H1 (cell line): ENCODE measurements at regions not wholly inside any gene's neighbourhood (a gene's known extent, or its start where the extent isn't known, plus 50 kb on each side); places are given as distances from the start of the nearest gene placed in this dataset.

Experiments
- CTCF ChIA-PET: fragments of 300-600 bp; sonication (Branson Sonifier 250); formaldehyde crosslinking; loops from one replicate; lab custom pipeline; 2021; ENCODE audit not compliant: partially characterized antibody; lab: Charles Lee
- POLR2A ChIA-PET: fragments of 300-600 bp; sonication (Branson Sonifier 250); formaldehyde crosslinking; loops from one replicate; lab custom pipeline; 2021; ENCODE audit warnings: inconsistent platforms; ENCODE audit not compliant: partially characterized antibody; lab: Charles Lee
- DNase-seq, 2 experiments: peaks; one replicate each; pipeline versions ENCODE4 v3.0.0 to v3.0.0-alpha.2; 2010 to 2022; ENCODE audit warnings: low spot score in 2 of 2, low read depth in 1 of 2, mixed read lengths in 1 of 2
- FAIRE-seq: peaks from 2 replicates; lab custom pipeline; 2011; peaks lifted over from hg19 to GRCh38; lab: Jason Lieb, UNC
- H2AFZ ChIP-seq: 2 replicates; pipeline ENCODE4 v1.8.1; 2012; ENCODE audit warnings: low read length, inconsistent platforms
- H2AK5ac ChIP-seq: 2 replicates; pipeline ENCODE4 v1.6.1; 2013; ENCODE audit warnings: low read depth, low read length
- H2BK120ac ChIP-seq: replicated peaks from 2 replicates; pipeline ENCODE3; 2013; ENCODE audit warnings: low read depth, low read length, inconsistent platforms
- H2BK12ac ChIP-seq: 2 replicates; pipeline ENCODE4 v1.6.1; 2013; ENCODE audit warnings: low read depth, low read length
- H2BK15ac ChIP-seq: 2 replicates; pipeline ENCODE4 v1.6.1; 2013; ENCODE audit warnings: low read length
- H2BK20ac ChIP-seq: 2 replicates; pipeline ENCODE4 v1.6.1; 2013; ENCODE audit warnings: low read length
- H2BK5ac ChIP-seq: 2 replicates; pipeline ENCODE4 v1.6.1; 2013; ENCODE audit warnings: low read depth, low read length
- H3K14ac ChIP-seq: 2 replicates; pipeline ENCODE4 v1.6.1; 2013; ENCODE audit warnings: inconsistent platforms; ENCODE audit not compliant: insufficient read length
- H3K18ac ChIP-seq: 2 replicates; pipeline ENCODE4 v1.6.1; 2013; ENCODE audit warnings: low read length; ENCODE audit errors: extremely low read depth
- H3K23ac ChIP-seq: 2 replicates; pipeline ENCODE4 v1.6.1; 2013; ENCODE audit warnings: inconsistent platforms; ENCODE audit not compliant: insufficient read length
- H3K23me2 ChIP-seq: 2 replicates; pipeline ENCODE4 v1.6.1; 2013; ENCODE audit warnings: low read depth, low read length
- H3K27ac ChIP-seq: 2 replicates; pipeline ENCODE4 v1.6.1; 2011; ENCODE audit warnings: low read depth, low read length, inconsistent platforms
- H3K27me3 ChIP-seq, 4 experiments: replicated peaks in 1 of 4; 1 replicate in 1 of 4; 2 replicates in 3 of 4; pipeline versions ENCODE4 v1.6.1 to v1.8.1; 2011 to 2013; ENCODE audit warnings: low read length in 3 of 4, mild to moderate bottlenecking in 3 of 4, inconsistent platforms in 2 of 4, mixed read lengths in 2 of 4, moderate library complexity in 1 of 4; ENCODE audit not compliant: control insufficient read depth in 3 of 4, insufficient read depth in 3 of 4; ENCODE audit errors: extremely low read depth in 1 of 4
- H3K36me3 ChIP-seq, 4 experiments: 2 replicates each; pipeline versions ENCODE4 v1.6.1 to v1.8.1; 2011 to 2013; ENCODE audit warnings: mild to moderate bottlenecking in 4 of 4, low read length in 3 of 4, moderate library complexity in 2 of 4, control low read depth in 1 of 4, inconsistent platforms in 1 of 4; ENCODE audit not compliant: insufficient read depth in 4 of 4, control insufficient read depth in 2 of 4
- H3K4ac ChIP-seq: replicated peaks from 2 replicates; pipeline ENCODE3; 2013; ENCODE audit warnings: low read length, low read depth, mixed read lengths, inconsistent platforms; ENCODE audit not compliant: insufficient read length
- H3K4me1 ChIP-seq, 4 experiments: replicated peaks in 1 of 4; 1 replicate in 1 of 4; 2 replicates in 3 of 4; pipeline versions ENCODE4 v1.6.1 to v1.8.1; 2011 to 2013; ENCODE audit warnings: low read length in 3 of 4, inconsistent platforms in 2 of 4, mixed read lengths in 1 of 4; ENCODE audit not compliant: insufficient read depth in 4 of 4, control insufficient read depth in 3 of 4
- H3K4me2 ChIP-seq, 2 experiments: 2 replicates each; pipeline versions ENCODE4 v1.6.1 to v1.8.1; 2011 to 2013; ENCODE audit warnings: low read depth in 2 of 2, low read length in 2 of 2, control low read depth in 1 of 2, inconsistent platforms in 1 of 2, mild to moderate bottlenecking in 1 of 2; ENCODE audit not compliant: insufficient read depth in 1 of 2
- H3K4me3 ChIP-seq, 4 experiments: fragments of 200-600, 300-600 bp in 1 of 4; sonication (generic), shearing (Covaris generic), sonication (Bioruptor Twin) in 1 of 4; 2 replicates each; pipeline versions ENCODE4 v1.5.1 to v1.8.1; 2011 to 2016; ENCODE audit warnings: low read length in 4 of 4, low read depth in 3 of 4, control low read depth in 2 of 4, inconsistent platforms in 2 of 4, mild to moderate bottlenecking in 2 of 4, mixed read lengths in 1 of 4, moderate library complexity in 1 of 4; ENCODE audit not compliant: insufficient read depth in 2 of 4; ENCODE audit errors: extremely low read depth in 1 of 4
- H3K56ac ChIP-seq: replicated peaks from 2 replicates; pipeline ENCODE3; 2013; ENCODE audit warnings: low read depth, mild to moderate bottlenecking, mixed read lengths, low read length, inconsistent platforms; ENCODE audit not compliant: insufficient read length
- H3K79me1 ChIP-seq: 2 replicates; pipeline ENCODE4 v1.6.1; 2013; ENCODE audit warnings: low read depth, low read length, control low read depth
- H3K79me2 ChIP-seq, 2 experiments: 2 replicates each; pipeline versions ENCODE4 v1.6.1 to v1.8.1; 2012 to 2013; ENCODE audit warnings: low read length in 2 of 2, mild to moderate bottlenecking in 2 of 2, inconsistent platforms in 1 of 2; ENCODE audit not compliant: insufficient read depth in 2 of 2, control insufficient read depth in 1 of 2
- H3K9ac ChIP-seq, 4 experiments: replicated peaks in 1 of 4; 1 replicate in 1 of 4; 2 replicates in 3 of 4; pipeline versions ENCODE4 v1.6.1 to v1.8.1; 2011 to 2013; ENCODE audit warnings: low read depth in 3 of 4, low read length in 3 of 4, control low read depth in 2 of 4, mild to moderate bottlenecking in 2 of 4, moderate library complexity in 2 of 4, inconsistent platforms in 1 of 4; ENCODE audit errors: extremely low read depth in 1 of 4
- H3K9me3 ChIP-seq, 2 experiments: 2 replicates each; pipeline versions ENCODE4 v1.6.1 to v1.8.1; 2012 to 2013; ENCODE audit warnings: mild to moderate bottlenecking in 2 of 2, moderate library complexity in 2 of 2, control low read depth in 1 of 2, inconsistent platforms in 1 of 2, low read depth in 1 of 2, low read length in 1 of 2, mixed read lengths in 1 of 2; ENCODE audit not compliant: insufficient read depth in 2 of 2
- H4K20me1 ChIP-seq, 2 experiments: replicated peaks in 1 of 2; 2 replicates each; pipeline versions ENCODE3 to v1.8.1; 2011 to 2013; ENCODE audit warnings: inconsistent platforms in 2 of 2, low read length in 2 of 2, mild to moderate bottlenecking in 1 of 2; ENCODE audit not compliant: insufficient read depth in 2 of 2, control insufficient read depth in 1 of 2
- H4K5ac ChIP-seq: 2 replicates; pipeline ENCODE4 v1.6.1; 2013; ENCODE audit warnings: low read length, low read depth, mixed read lengths, inconsistent platforms; ENCODE audit not compliant: insufficient read length
- H4K8ac ChIP-seq: 2 replicates; pipeline ENCODE4 v1.8.0; 2013; ENCODE audit warnings: mild to moderate bottlenecking, moderate library complexity, low read length, inconsistent platforms; ENCODE audit not compliant: insufficient read depth; ENCODE audit errors: extremely low read depth
- H4K91ac ChIP-seq: replicated peaks from 2 replicates; pipeline ENCODE3; 2013; ENCODE audit warnings: low read length, mixed read lengths, inconsistent platforms; ENCODE audit not compliant: insufficient read length
- BRCA1 ChIP-seq: IDR thresholded peaks from 2 replicates; pipeline ENCODE4 v1.6.1; 2012; ENCODE audit warnings: low read depth, low read length, improper control_type of control experiment
- CREB1 ChIP-seq: IDR thresholded peaks from 2 replicates; pipeline ENCODE4 v1.6.1; 2012; ENCODE audit warnings: inconsistent platforms
- EP300 ChIP-seq, 2 experiments: IDR thresholded peaks; 1 replicate in 1 of 2; 2 replicates in 1 of 2; pipeline ENCODE4 v1.6.1; 2011 to 2012; ENCODE audit warnings: low read depth in 2 of 2, low read length in 2 of 2, mild to moderate bottlenecking in 2 of 2, borderline replicate concordance in 1 of 2, inconsistent platforms in 1 of 2, moderate library complexity in 1 of 2
- FOSL1 ChIP-seq: IDR thresholded peaks from 2 replicates; pipeline ENCODE4 v1.6.1; 2011; ENCODE audit warnings: mild to moderate bottlenecking, low read depth, low read length, moderate library complexity; ENCODE audit not compliant: insufficient read depth
- MAX ChIP-seq: IDR thresholded peaks from 2 replicates; pipeline ENCODE4 v1.6.1; 2012; ENCODE audit warnings: inconsistent platforms
- NANOG ChIP-seq: IDR thresholded peaks from 2 replicates; pipeline ENCODE4 v1.6.1; 2011; ENCODE audit warnings: low read length, low read depth, mild to moderate bottlenecking, inconsistent platforms; ENCODE audit not compliant: insufficient read depth, poor library complexity, severe bottlenecking
- RAD21 ChIP-seq, 2 experiments: IDR thresholded peaks in 1 of 2; conservative IDR thresholded peaks in 1 of 2; 2 replicates each; pipeline ENCODE4 v1.6.1; 2011; ENCODE audit warnings: low read depth in 2 of 2, low read length in 2 of 2, improper control_type of control experiment in 1 of 2, inconsistent platforms in 1 of 2, mild to moderate bottlenecking in 1 of 2, moderate library complexity in 1 of 2
- RFX5 ChIP-seq: IDR thresholded peaks from 2 replicates; pipeline ENCODE4 v1.6.1; 2011; ENCODE audit warnings: low read depth, low read length, improper control_type of control experiment, borderline replicate concordance
- SAP30 ChIP-seq: fragments of 300-600 bp; sonication (generic); IDR thresholded peaks from 2 replicates; pipeline ENCODE4 v1.7.1; 2012; ENCODE audit warnings: low read length, moderate library complexity, mild to moderate bottlenecking, inconsistent platforms; ENCODE audit not compliant: insufficient read depth, insufficient replicate concordance
- TAF7 ChIP-seq: optimal IDR thresholded peaks from 2 replicates; pipeline ENCODE3; 2011; ENCODE audit warnings: low read depth, mild to moderate bottlenecking, inconsistent platforms, low read length, moderate library complexity, borderline replicate concordance
- TCF12 ChIP-seq: IDR thresholded peaks from 2 replicates; pipeline ENCODE4 v1.6.1; 2011; ENCODE audit warnings: low read depth, mild to moderate bottlenecking, low read length
- WGBS, 2 experiments: shearing (Covaris generic) in 1 of 2; methylation state at CpG; one replicate each; pipeline versions ENCODE4 v1.1.6 to v1.1.7; 2013 to 2015; ENCODE audit warnings: low lambda C conversion rate in 2 of 2, mixed read lengths in 2 of 2, inconsistent platforms in 1 of 2, low coverage in 1 of 2, missing lambda C conversion rate in 1 of 2; ENCODE audit not compliant: insufficient replicate concordance in 2 of 2, insufficient coverage in 1 of 2, insufficient read length in 1 of 2; ENCODE audit errors: extremely low coverage in 1 of 2, missing lambda C conversion rate in 1 of 2; 5-methylcytosine and 5-hydroxymethylcytosine counted together

- no peak overlapping the region for H3K23ac ChIP-seq
- H3K23me2 ChIP-seq = no peaks in the 10 kb centered on the region
- H2BK20ac ChIP-seq = no peak overlapping the region
- DNase-seq (no peak), FAIRE-seq (no peak)
- POLR2A ChIA-PET = no interaction called here
- H3K9me3 ChIP-seq = no peaks in the 10 kb centered on the region
- no peaks in the 10 kb centered on the region for H4K20me1 ChIP-seq
- H3K4ac ChIP-seq = no peak overlapping the region
- H3K27ac ChIP-seq = no peak overlapping the region
- peaks cover 0 to 5% (median 3%) of the 10 kb centered on the region in 4 experiments; a peak in 4 of 7 replicates for H3K4me1 ChIP-seq
- no peak overlapping the region for H4K5ac ChIP-seq
- no peaks in the 10 kb centered on the region for H3K36me3 ChIP-seq
- no peak overlapping the region for H2AK5ac ChIP-seq
- H2BK12ac ChIP-seq = no peak overlapping the region
- TF ChIP-seq MAX (no peak), TAF7 (no peak), NANOG (no peak), BRCA1 (no peak), SAP30 (no peak), TCF12 (no peak), EP300 (IDR thresholded peaks at IDR 0.05; ENCODE audit: borderline replicate concordance in 1 of 2, low read depth in 2 of 2, low read length in 2 of 2) (no peak), FOSL1 (no peak), RAD21 (IDR thresholded peaks at IDR 0.05 in 1 of 2, conservative IDR thresholded peaks at IDR 0.05 in 1 of 2; ENCODE audit: low read depth in 2 of 2, low read length in 2 of 2) (no peak), RFX5 (no peak), CREB1 (no peak)
- no peak overlapping the region for H3K4me2 ChIP-seq
- no peak overlapping the region for H4K8ac ChIP-seq
- 93% methylated on average over 6 of the region's 6 CpGs; no CpG with 5 or more reads in 1 of the 2 experiments for WGBS, 2 experiments
- no peaks in the 10 kb centered on the region; a peak in 1 of 7 replicates for H3K27me3 ChIP-seq
- H3K18ac ChIP-seq = no peak overlapping the region
- CTCF ChIA-PET = interaction anchor here (0.9 to 1.5 kb wide), 6 partner anchors 10 to 228 kb away, joined by 3 to 4 read pairs (median 3); no protein-coding TSS in a partner anchor
- H4K91ac ChIP-seq = no peak overlapping the region
- H2AFZ ChIP-seq = no peak overlapping the region
- H3K79me1 ChIP-seq = no peaks in the 10 kb centered on the region
- no peak overlapping the region for H3K9ac ChIP-seq
- no peak overlapping the region for H2BK15ac ChIP-seq
- H3K79me2 ChIP-seq = no peaks in the 10 kb centered on the region
- H2BK120ac ChIP-seq = no peak overlapping the region
- no peak overlapping the region for H3K14ac ChIP-seq
- no peak overlapping the region for H3K56ac ChIP-seq
- H2BK5ac ChIP-seq = no peak overlapping the region
- no peak overlapping the region for H3K4me3 ChIP-seq
Observed at GRCh38 chr11:116046127-116046526, 541.9 kb upstream of the CADM1 start.
